Astrocyte of the spinal cord (primary cell): ENCODE measurements at regions not wholly inside any gene's neighbourhood (a gene's known extent, or its start where the extent isn't known, plus 50 kb on each side); places are given as distances from the start of the nearest gene placed in this dataset.

Experiments
- DNase-seq: peaks from one replicate; pipeline ENCODE4 v3.0.0; 2011; ENCODE audit warnings: low read depth, low spot score
- H3K4me3 ChIP-seq: 2 replicates; pipeline ENCODE4 v1.5.1; 2011; ENCODE audit warnings: low read depth, mild to moderate bottlenecking, low read length, moderate library complexity
- CTCF ChIP-seq: IDR thresholded peaks from 2 replicates; pipeline ENCODE4 v1.5.1; 2012; ENCODE audit warnings: low read depth, mild to moderate bottlenecking, low read length, inconsistent platforms
- in situ Hi-C: cut with HindIII; loops from 2 replicates; pipeline ENCODE4 v1.10.0; 2017; ENCODE audit warnings: low sequenced_read_pairs

GRCh38 chr3:28117598-28117997 lies 123.8 kb upstream of the CMC1 start:
- H3K4me3 ChIP-seq: no peak overlapping the region
- DNase-seq: no peak
- in situ Hi-C loops: no loop called here
- no peak for TF ChIP-seq CTCF

GRCh38 chr3:28118087-28118486 lies 123.3 kb upstream of the CMC1 start:
- TF ChIP-seq CTCF: no peak
- no peak overlapping the region for H3K4me3 ChIP-seq
- DNase-seq: no peak
- in situ Hi-C loops: no loop called here

- H3K4me3 ChIP-seq: no peak overlapping the region
These were observed 119.2 kb upstream of the CMC1 start for GRCh38 chr3:28122227-28122626.

GRCh38 chr3:28124882-28125281 lies 116.5 kb upstream of the CMC1 start:
- DNase-seq: no peak
- no peak for TF ChIP-seq CTCF
- in situ Hi-C loops: no loop called here
- H3K4me3 ChIP-seq: no peak overlapping the region

More at GRCh38 chr3:28122227-28122626, 119.2 kb upstream of the CMC1 start:
- in situ Hi-C loops: no loop called here
- no peak for TF ChIP-seq CTCF
- peak; percentile 2 for DNase-seq

GRCh38 chr3:28125342-28125741 lies 116.1 kb upstream of the CMC1 start:
- H3K4me3 ChIP-seq: no peak overlapping the region
- in situ Hi-C loops: no loop called here
- no peak for DNase-seq
- no peak for TF ChIP-seq CTCF

GRCh38 chr3:28130836-28131235 lies 110.6 kb upstream of the CMC1 start:
- H3K4me3 ChIP-seq: no peak overlapping the region
- in situ Hi-C loops: no loop called here
- no peak for DNase-seq
- no peak for TF ChIP-seq CTCF

- in situ Hi-C loops: no loop called here
- no peak for DNase-seq
- H3K4me3 ChIP-seq: no peak overlapping the region
- no peak for TF ChIP-seq CTCF
These were observed 108.5 kb upstream of the CMC1 start for GRCh38 chr3:28132941-28133340.
